NK-92 treated with Interleukin-12 subunit alpha and Interleukin-12 subunit beta, amount 100 ng/mL, for 24 hours (cell line): ENCODE measurements at regions not wholly inside any gene's neighbourhood (a gene's known extent, or its start where the extent isn't known, plus 50 kb on each side); places are given as distances from the start of the nearest gene placed in this dataset.

ENCODE experiments used
- DNase-seq: peaks from one replicate; lab custom pipeline; 2025; lab: John Stamatoyannopoulos, UW

DNA sequence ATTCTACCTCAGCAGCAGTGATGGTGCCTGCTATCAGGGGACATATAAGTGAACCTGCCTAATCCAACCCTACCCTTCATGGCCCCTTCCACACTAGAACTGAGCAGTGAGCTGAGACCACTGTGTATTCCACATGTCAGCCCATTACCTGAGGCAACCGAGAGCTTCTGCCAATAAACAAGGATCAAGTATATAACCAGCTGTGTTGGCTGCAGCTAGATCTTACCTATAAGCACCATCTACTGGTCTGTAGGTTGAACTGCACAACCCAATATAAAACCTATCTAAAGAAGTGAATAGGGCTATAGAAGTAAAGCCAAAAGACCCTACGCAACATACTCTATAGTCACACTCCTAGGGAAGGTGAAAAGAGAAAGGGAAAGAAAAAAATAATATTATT is 376.9 kb downstream of the HHIPL2 start:
- DNase-seq = no peak

DNA sequence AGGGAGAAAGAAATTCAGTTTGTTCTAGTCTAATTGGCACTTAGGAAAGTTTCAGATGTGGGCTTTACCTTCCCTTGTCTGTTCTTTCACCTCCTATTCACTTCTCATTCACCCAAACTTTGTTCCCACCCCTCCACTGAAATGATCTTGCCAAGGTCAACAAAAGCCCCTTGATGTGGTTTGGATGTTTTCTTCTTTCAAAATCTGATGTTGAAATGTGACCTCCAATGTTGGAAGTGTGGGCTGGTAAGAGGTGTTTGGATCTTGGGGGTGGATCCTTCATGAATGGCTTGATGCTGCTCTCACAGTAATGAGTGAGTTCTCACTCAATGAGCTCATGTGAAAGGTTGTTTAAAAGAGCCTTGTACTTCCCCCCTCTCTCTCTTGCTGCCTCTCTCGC is 379.3 kb downstream of the HHIPL2 start:
- DNase-seq = no peak

DNA sequence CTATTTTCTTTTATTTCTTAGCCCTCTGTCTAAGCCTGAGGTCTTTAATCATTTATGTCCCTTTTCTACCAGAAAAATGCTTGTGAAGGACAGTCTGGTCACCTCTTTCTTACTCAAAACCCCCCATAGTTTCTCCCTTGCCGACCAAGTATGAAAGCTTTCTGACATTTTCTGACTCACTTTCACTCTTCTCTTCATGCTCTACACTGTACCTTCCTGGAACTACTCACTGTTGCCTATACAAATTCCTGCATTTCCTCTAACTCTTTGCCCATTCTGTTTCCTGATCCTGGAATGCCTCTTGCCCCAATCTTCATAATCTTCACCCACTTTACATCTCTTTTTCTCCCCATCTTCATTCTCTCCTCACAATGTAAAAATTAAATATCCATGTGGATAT is 380.0 kb downstream of the HHIPL2 start:
- no peak for DNase-seq

DNA sequence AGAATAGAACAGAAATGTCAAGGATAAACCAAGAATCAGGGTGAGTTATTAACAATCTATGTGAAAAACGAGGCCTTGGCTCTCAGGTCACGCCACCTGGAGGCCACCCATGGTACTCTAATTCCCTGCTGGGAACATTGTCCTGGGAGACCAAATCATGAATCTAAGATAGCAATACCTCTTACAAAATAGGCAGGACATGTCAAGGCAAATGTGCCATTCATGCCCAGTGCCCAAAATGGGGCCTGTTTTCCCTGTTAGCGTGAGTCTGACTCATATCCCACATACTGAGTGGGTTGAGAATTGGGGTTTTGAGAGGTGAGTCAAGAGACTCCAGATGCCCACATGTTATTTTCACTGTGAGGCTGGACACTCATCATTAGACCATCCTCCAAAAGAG is 380.8 kb downstream of the HHIPL2 start:
- DNase-seq = peak; percentile 23

DNA sequence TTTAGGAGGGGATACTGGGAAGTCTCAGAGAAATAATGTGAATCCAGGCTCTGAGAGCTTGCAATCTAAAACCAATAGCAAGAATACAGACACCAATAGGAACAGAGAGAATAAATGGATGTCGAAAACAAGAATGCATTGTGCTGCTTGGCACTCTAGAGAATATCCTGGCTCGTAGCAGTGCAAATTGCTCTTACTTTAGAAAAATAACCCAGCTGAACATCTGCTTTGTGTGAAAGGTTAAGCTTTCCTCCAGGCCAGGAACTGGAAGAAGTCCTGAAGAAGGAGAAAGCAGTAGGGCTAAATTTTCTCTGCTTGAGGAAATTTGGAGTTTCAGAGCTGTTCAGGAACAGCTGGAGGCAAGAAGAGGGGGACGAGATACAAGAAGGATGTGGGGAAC is 382.3 kb downstream of the HHIPL2 start:
- DNase-seq = no peak

DNA sequence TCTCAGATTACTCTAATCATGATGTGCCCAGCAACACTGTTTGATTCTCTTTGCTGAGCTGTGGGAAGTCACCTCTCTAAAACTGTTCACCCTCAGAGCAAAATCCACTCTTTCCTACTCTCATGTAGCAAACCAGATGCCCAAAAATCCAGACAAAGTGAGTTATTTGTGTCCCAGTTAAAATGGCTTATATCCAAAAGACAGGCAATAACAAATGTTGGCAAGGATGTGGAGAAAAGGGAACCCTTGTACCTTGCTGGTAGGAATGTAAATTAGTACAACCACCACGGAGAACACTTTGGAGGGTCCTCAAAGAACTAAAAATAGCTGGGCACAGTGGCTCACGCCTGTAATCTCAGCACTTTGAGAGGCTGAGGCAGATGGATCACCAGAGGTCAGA is 384.0 kb downstream of the HHIPL2 start:
- DNase-seq = no peak

DNA sequence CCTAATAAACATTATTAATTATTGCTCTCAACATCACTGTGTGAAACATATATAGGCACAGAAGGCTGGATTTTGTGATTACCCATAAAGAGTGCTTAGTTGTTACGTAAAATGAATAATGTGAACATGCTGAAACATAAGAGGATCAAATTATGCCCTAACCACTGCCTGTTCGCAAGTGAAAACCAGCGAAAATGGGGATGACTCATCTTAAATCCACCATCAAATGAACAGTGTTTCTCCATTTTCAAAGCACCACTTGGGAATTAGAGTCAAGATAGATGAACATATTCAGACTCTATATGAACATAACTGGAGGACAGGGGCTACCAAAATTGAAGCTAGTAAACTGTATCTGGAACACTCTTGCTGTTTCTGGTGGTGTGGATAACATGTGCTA is 386.2 kb downstream of the HHIPL2 start:
- DNase-seq = no peak

DNA sequence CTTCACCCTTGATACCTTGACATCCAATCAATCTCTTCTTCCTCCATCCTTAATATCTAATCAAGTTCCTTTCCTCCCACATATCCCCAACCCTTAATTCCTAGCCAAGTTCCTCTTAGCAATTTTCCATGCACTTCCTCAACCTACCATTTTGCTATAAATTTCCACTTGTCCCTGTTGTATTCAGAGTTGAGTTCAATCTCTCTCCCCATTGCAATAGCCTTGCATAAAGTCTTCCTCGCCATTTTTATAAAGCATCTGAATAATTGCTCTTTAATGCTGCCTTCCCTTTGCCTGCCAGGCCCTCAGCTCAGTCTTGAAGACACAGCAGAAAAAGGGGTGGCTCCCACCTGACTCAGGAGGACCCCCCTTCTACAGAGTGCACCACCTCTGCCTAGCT is 390.3 kb downstream of the HHIPL2 start:
- no peak for DNase-seq

DNA sequence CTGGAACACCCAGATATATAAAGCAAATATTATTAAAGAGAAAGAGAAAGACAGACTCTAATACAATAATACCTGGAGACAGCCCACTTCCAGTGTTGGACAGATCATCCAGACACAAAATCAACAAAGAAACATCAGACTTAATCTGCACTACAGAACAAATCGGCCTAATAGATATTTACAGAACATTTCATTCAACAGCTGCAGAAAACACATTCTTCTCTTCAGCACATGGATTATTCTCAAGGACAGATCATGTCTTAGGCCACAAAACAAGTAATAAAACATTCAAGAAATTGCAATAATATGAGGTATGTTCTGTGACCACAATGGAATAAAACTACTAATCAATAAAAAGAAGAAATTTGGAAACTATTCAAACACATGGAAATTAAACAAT is 398.3 kb upstream of the DUSP10 start:
- no peak for DNase-seq

DNA sequence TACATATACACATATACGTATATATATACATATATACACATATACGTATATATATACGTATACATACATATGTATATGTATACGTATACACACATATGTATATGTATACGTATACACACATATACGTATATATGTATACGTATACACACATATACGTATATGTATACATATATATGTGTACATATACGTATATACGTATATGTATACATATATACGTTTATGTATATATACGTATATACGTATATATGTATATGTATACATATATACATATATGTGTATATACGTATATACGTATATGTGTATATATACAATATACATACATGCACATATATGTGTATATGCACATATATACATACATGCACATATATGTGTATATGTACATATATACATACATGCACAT is 396.2 kb upstream of the DUSP10 start:
- no peak for DNase-seq

DNA sequence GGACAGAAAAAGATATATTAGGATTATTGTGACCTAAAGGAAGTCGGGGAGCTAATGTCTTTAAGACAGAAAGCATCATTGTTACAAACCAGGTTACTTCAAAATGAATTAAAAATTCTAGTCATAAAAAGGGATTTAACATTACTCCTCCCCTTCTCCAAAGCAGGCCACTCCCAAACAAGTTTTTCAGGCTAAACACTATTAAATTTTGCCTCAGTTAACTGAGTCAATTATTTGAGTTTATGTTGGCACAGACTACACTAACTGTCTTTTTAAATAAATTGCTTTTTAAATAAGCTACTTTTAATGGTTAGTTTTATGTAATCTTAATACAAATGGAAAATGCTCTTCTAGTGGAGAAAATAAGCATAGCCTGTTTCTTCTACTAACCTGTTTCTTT is 395.0 kb upstream of the DUSP10 start:
- DNase-seq = no peak

DNA sequence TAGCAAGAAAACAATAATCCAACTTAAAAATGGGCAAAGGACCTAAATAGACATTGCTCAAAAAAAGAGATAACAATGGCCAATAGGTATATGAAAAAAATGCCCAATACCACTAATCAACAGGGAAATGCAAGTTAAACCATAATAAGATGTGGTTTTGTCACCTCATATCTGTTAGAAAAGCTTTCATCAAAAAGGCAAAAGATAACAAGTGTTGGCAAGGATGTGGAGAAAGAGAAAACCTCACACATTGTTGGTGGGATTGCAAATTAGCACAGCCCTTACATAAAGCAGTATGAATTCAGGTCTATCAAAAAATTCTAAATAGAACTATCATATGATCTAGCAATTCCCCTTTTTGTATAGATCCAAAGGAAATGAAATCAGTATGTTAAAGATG is 387.2 kb upstream of the DUSP10 start:
- no peak for DNase-seq

DNA sequence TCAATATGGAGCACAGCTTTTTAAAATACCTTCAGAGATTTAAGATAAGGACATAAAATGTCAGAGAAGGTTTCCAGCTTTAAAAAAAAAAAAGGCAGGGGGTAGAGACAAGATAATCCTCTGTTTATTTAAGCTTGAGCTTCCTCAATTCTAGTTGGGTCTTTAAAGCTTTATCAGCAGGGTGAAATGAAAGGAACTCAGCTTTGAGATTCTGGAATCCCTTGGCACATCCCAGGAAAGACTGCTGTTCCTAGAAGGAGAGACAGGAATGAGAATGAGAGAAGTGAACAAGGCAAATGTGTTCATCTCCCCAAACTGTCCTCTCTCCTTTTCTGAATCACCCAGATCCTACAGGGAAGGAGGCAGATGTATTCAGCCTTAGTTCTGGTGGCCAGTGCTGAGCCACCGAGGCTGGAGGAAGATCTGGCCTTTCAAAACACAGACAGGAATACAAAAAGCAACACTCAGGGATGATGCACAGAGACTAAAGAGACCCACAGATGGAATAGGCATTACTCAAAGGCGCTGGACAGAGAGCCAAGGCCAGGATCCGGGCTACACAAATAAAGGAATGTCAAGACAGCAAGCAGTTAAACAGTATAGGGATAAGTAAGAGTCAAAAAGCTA is 385.8 kb upstream of the DUSP10 start:
- no peak for DNase-seq

DNA sequence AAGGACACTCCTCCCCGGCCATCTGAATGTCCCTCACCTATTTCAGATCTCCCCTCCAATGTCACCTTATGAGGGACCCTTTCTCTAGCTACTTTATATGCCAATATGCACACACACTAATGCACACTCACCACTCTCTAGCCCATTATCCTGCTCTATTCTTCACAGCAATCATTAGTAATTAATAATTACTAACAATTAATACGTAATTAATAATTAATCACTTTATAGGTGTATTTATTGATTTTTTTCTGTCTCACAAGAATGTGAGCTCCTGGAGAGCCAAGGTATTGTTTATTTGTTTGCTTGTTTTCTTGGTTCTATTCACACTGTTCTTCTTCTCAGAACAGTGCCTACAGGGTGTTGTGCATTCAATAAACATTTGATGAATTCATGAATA is 385.2 kb upstream of the DUSP10 start:
- no peak for DNase-seq

DNA sequence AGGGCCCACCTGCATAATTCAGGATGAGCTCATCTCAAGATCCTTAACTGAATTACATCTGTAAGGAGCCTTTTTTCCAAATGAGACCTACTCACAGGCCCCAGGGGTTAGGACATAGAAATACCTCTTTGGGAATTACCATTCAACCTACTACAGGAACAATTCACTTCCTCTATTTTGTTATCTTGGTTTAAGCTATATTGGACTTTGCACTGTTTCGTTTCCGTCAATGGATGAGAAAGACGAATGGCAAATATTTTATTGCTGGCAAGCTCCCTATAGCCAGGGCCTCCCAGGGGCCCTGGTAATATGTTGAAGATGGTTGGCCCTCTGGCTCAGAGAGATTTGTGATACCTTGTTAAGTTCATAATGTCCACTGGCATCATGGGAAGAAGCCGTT is 384.2 kb upstream of the DUSP10 start:
- no peak for DNase-seq

DNA sequence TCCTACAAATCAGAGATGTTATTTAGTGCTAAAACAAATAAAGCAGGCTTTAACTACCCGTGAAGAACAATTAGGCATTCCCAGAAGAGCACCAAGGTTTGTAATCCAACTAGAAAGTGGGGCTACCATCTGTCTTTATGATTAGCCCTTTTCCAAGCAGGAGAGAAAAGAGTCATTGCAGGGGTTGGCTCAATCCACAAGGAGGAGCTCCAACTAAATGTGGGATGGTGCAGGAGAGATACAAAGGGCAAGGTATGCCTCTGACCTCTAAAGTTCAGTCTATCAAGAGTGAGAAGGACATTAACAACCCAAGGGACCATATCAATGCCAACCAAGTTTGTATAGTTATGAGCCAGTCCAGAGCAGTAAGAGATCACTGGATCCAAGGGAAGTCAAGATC is 382.7 kb upstream of the DUSP10 start:
- DNase-seq = no peak

DNA sequence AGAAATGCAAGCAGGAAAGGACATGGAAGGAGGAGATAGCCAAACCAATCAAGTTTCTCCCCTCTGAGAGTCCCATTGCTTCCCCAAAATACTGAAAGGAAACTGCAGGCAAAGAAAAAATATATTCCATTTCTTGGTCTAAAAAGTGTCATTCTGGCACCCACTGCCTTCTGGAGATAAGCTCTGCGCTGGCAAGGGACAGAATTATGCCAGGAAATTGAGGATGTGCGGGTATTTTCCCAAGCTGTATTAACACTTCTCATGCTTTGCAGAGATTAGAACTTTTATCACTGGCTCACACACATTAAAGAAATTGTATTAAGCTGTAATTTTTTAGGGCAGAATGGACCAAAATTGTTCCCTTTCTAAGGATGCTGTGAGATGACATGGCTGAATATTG is 381.2 kb upstream of the DUSP10 start:
- DNase-seq = no peak

DNA sequence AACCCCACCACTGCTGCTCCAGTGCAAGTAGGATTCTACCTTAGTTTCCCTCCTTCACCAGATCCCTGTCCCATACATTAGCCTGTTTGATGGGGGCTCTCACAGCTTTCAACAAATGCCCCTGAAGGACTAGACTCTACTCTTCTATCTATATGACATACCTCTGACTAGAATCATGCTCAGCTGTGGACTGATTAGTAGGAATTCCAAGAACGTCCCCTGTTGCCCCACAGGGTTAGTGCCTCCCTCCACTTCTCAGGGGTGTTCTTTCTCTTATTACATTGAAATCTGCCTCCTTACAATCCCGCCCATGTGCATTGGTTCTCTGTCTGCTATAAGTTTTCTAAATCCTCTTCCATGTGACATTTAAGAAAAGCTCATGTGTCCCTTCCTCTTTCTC is 375.9 kb upstream of the DUSP10 start:
- no peak for DNase-seq

DNA sequence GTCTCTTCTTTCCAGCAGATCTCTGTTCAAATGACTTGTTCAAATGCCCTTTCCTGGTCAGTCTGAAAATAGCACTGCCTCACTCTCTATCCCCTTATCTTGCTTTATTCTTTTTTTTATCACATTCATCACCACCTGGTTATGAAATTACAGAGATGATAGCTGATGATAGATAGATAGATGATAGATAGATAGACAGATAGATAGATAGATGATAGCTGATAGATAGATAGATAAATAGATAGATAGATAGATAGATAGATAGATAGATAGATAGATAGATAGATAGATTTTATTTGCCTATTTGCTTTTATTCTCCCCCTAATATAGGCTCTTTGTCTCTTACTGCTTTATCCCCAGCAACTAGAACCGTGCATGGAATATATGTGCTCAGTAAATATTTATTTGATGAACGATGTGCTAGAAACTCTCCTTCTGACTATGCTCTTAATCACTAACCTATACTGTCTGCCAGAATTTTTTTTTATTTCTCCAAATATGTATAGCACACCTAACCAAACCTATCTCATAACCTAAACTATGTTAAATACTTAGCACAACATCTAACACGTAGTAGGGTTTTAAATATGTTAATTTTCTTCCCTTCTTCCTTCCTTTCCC is 372.8 kb upstream of the DUSP10 start:
- DNase-seq = no peak

DNA sequence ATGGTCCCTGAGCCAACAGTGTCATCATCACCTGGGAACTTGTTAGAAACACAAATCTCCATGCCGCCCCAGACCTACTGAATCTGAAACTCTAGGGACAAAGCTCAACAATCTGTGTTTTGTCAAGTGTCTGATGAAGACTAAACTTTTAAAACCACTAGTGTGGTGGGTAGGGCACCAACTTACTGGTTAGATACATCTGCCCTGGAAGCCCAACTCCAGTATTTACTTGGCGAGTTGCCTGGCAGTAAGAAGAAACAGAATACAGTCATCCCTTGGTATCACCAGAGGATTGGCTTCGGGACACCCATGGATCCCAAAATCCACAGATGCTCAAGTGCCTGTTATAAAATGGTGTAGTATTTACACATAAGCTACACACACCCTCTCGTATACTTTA is 367.9 kb upstream of the DUSP10 start:
- no peak for DNase-seq

DNA sequence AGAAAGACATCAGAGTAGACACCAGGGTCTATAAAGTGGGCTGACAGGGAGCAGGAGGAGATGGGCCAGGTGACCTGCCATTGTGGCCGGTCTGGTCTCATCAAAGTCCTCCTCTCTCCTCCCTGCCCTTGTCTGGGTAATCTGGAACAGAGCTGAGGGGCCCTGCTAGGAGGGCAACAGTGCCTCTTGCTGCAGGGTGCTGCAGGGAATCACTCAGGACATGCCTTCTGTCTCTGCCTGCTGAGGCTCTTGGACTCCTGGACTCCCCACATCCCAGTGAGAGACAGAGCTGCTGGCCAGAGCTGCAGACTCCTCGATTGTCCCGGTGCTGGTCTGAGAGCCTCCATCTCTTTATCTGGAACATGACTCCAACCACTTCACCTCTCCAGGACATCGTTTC is 366.1 kb upstream of the DUSP10 start:
- DNase-seq = no peak

DNA sequence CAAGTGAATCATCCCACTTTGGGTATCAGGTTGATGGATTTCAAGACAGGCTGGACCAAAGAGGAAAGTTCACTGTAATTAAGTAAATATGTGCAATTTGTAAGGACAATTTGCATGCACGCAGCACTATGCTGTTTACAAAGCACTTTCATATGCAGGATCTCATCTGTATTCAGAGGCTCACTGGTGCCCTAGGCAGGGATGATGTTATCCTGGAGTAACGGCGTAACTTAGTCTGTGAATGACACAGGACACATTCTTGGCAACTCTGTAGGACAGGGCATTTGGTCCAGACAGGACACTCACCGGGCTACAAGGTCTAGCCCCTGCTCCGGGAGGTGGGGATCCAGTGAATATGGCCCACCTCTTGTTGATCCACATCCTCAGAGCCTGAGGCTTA is 365.4 kb upstream of the DUSP10 start:
- no peak for DNase-seq

DNA sequence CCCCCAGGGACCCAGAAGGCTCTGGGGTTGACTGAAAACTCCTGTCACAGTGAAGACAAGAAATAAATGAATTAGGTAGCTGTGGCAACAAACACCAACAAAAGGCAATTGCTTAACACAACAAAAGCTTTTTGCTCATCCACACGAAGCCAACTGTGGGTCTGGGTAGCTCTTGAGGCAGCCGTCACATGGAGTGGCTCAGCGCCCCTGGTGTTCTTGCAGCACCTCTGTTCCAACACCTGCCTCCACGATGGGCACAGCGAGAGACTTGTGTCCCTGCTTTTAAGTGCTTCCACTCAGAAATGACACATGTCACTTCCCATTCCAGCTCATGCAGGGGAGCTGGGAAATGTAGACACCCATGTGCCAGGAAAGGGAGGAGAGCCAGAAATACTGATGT is 364.5 kb upstream of the DUSP10 start:
- no peak for DNase-seq

DNA sequence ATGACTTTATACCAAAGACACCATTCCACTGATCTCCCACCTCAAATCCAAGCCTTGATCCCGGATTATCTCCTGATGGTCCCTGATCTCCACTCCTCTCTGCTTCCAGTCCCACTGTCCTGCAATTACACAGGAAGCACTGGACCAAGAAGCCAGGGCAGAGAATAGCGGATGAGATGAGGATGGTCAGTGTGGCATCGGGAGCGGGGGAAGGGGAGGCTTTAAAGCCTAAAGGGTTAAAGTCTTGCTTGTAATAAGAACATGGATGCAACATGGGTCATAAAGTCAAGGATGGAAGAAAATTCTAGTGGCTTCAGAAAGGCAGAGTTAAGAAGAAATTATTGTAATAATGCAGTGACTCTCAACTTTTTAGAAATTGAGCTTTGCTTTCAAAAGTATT is 364.0 kb upstream of the DUSP10 start:
- no peak for DNase-seq

DNA sequence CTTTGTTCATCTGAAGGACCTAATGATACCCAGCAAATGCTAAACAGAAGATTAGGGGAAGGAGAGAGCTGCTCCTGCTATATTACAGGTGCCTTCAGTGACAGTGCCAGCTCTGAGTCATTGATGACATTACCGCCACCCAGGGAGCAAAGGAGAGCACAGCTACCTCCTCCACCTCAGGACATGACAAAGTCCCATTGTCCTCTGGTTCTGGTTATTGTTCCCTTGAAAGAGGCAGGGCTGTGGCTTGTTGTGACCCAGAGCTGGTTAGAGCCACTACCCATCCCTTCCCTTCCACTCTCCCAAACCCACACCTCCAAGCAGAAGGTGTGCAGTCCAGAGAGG is 363.5 kb upstream of the DUSP10 start:
- DNase-seq = no peak
